ENCODE measurements at regions not wholly inside any gene's neighbourhood (a gene's known extent, or its start where the extent isn't known, plus 50 kb on each side); places are given as distances from the start of the nearest gene placed in this dataset.
A peak's percentile ranks its signal among the peaks of the same experiment; 100 is the strongest.

- DNase-seq, result no peak
- intact Hi-C loops (cut with micrococcal nuclease; ENCODE audit: unreplicated experiment), result no loop called here
- no peak for TF ChIP-seq CTCF (IDR thresholded peaks at IDR 0.05; ENCODE audit: unreplicated experiment)
- no peaks in the 10 kb centered on the region for H3K36me3 Mint-ChIP-seq (ENCODE audit: insufficient read depth, unreplicated experiment)
- BruUV-seq (replicated peaks), result no TSS peak
- CTCF ChIA-PET, result no interaction called here
- H3K4me3 Mint-ChIP-seq (ENCODE audit: low read depth, unreplicated experiment), result no peak overlapping the region
- no peaks in the 10 kb centered on the region for H3K27me3 Mint-ChIP-seq (ENCODE audit: unreplicated experiment)
- no peaks in the 10 kb centered on the region for H3K4me1 Mint-ChIP-seq (ENCODE audit: low read depth, unreplicated experiment)
- H3K9me3 Mint-ChIP-seq (ENCODE audit: low read depth, unreplicated experiment), result peaks cover 10% of the 10 kb centered on the region
- H3K27ac Mint-ChIP-seq (ENCODE audit: unreplicated experiment), result no peak overlapping the region
These were observed 61.8 kb upstream of the PLD5 start for GRCh38 chr1:242586360-242586680.

- intact Hi-C loops (cut with micrococcal nuclease; ENCODE audit: unreplicated experiment), result no loop called here
- Mint-ChIP-seq H3K4me1 (ENCODE audit: low read depth, unreplicated experiment) (peaks cover 1% of the 10 kb centered on the region), H3K36me3 (ENCODE audit: insufficient read depth, unreplicated experiment) (no peaks in the 10 kb centered on the region), H3K4me3 (ENCODE audit: low read depth, unreplicated experiment) (no peak overlapping the region), H3K27me3 (ENCODE audit: unreplicated experiment) (no peaks in the 10 kb centered on the region), H3K9me3 (ENCODE audit: low read depth, unreplicated experiment) (peaks cover 12% of the 10 kb centered on the region), H3K27ac (ENCODE audit: unreplicated experiment) (no peak overlapping the region)
- CTCF ChIA-PET, result no interaction called here
- no TSS peak for BruUV-seq (replicated peaks)
- TF ChIP-seq CTCF (IDR thresholded peaks at IDR 0.05; ENCODE audit: unreplicated experiment), result no peak
- no peak for DNase-seq
These were observed 61.3 kb upstream of the PLD5 start for GRCh38 chr1:242585616-242586359.

GRCh38 chr1:242582669-242583068, 58.2 kb upstream of the PLD5 start:
- H3K9me3 Mint-ChIP-seq (ENCODE audit: low read depth, unreplicated experiment), result peaks cover 9% of the 10 kb centered on the region
- no peak overlapping the region for H3K4me3 Mint-ChIP-seq (ENCODE audit: low read depth, unreplicated experiment)
- no peak for TF ChIP-seq CTCF (IDR thresholded peaks at IDR 0.05; ENCODE audit: unreplicated experiment)
- no peak overlapping the region for H3K27ac Mint-ChIP-seq (ENCODE audit: unreplicated experiment)
- H3K4me1 Mint-ChIP-seq (ENCODE audit: low read depth, unreplicated experiment), result peaks cover 16% of the 10 kb centered on the region
- H3K36me3 Mint-ChIP-seq (ENCODE audit: insufficient read depth, unreplicated experiment), result no peaks in the 10 kb centered on the region
- CTCF ChIA-PET, result interaction anchor here (0.6 kb wide), 1 partner anchor 122 kb away, joined by 3 read pairs; no protein-coding TSS in a partner anchor
- DNase-seq, result no peak
- no TSS peak for BruUV-seq (replicated peaks)
- H3K27me3 Mint-ChIP-seq (ENCODE audit: unreplicated experiment), result no peaks in the 10 kb centered on the region
- intact Hi-C loops (cut with micrococcal nuclease; ENCODE audit: unreplicated experiment), result no loop called here

- no peak overlapping the region for H3K4me3 Mint-ChIP-seq (ENCODE audit: low read depth, unreplicated experiment)
- CTCF ChIA-PET, result interaction anchor here (1.1 kb wide), 1 partner anchor 111 kb away, joined by 3 read pairs; no protein-coding TSS in a partner anchor
- H3K4me1 Mint-ChIP-seq (ENCODE audit: low read depth, unreplicated experiment), result peaks cover 16% of the 10 kb centered on the region
- no peaks in the 10 kb centered on the region for H3K27me3 Mint-ChIP-seq (ENCODE audit: unreplicated experiment)
- H3K36me3 Mint-ChIP-seq (ENCODE audit: insufficient read depth, unreplicated experiment), result no peaks in the 10 kb centered on the region
- peaks cover 8% of the 10 kb centered on the region for H3K9me3 Mint-ChIP-seq (ENCODE audit: low read depth, unreplicated experiment)
- peak; percentile 31 for DNase-seq
- H3K27ac Mint-ChIP-seq (ENCODE audit: unreplicated experiment), result peak overlapping the region; percentile 52
- no TSS peak for BruUV-seq (replicated peaks)
- intact Hi-C loops (cut with micrococcal nuclease; ENCODE audit: unreplicated experiment), result no loop called here
- no peak for TF ChIP-seq CTCF (IDR thresholded peaks at IDR 0.05; ENCODE audit: unreplicated experiment)
These were observed 55.2 kb upstream of the PLD5 start for GRCh38 chr1:242579528-242580235.
